ENCODE measurements at regions not wholly inside any gene's neighbourhood (a gene's known extent, or its start where the extent isn't known, plus 50 kb on each side); places are given as distances from the start of the nearest gene placed in this dataset.

- peaks cover 60% of the 10 kb centered on the region for H3K27me3 ChIP-seq (ENCODE audit: insufficient read depth, low read depth, severe bottlenecking)
- DNase-seq, result peak; percentile 19
- H3K4me3 ChIP-seq (ENCODE audit: low read depth, low read length), result no peak overlapping the region
- peaks cover 2% of the 10 kb centered on the region for H3K9me3 ChIP-seq (ENCODE audit: severe bottlenecking)
- peak; percentile 21; the same call in 1 of the 2 replicates for TF ChIP-seq CTCF (IDR thresholded peaks at IDR 0.05; ENCODE audit: low read depth, low read length)
- no peaks in the 10 kb centered on the region for H3K36me3 ChIP-seq
- no peak overlapping the region for H3K27ac ChIP-seq
These were observed 344.6 kb upstream of the SHH start for GRCh38 chr7:156156734-156157408.

GRCh38 chr7:156155988-156156733 lies 343.9 kb upstream of the SHH start:
- no peak for TF ChIP-seq CTCF (IDR thresholded peaks at IDR 0.05; ENCODE audit: low read depth, low read length)
- no peak for DNase-seq
- peaks cover 2% of the 10 kb centered on the region for H3K9me3 ChIP-seq (ENCODE audit: severe bottlenecking)
- no peaks in the 10 kb centered on the region for H3K36me3 ChIP-seq
- H3K4me3 ChIP-seq (ENCODE audit: low read depth, low read length), result no peak overlapping the region
- H3K27me3 ChIP-seq (ENCODE audit: insufficient read depth, low read depth, severe bottlenecking), result peaks cover 64% of the 10 kb centered on the region
- H3K27ac ChIP-seq, result no peak overlapping the region

- Histone ChIP-seq H3K4me3 (ENCODE audit: low read depth, low read length) (no peak overlapping the region), H3K27me3 (ENCODE audit: insufficient read depth, low read depth, severe bottlenecking) (peaks cover 67% of the 10 kb centered on the region), H3K36me3 (no peaks in the 10 kb centered on the region), H3K27ac (no peak overlapping the region), H3K9me3 (ENCODE audit: severe bottlenecking) (peaks cover 2% of the 10 kb centered on the region)
- TF ChIP-seq CTCF (IDR thresholded peaks at IDR 0.05; ENCODE audit: low read depth, low read length), result no peak
- DNase-seq, result no peak
These were observed 341.3 kb upstream of the SHH start for GRCh38 chr7:156153590-156153989.

GRCh38 chr7:156152390-156152789 lies 340.1 kb upstream of the SHH start:
- no peak for DNase-seq
- TF ChIP-seq CTCF (IDR thresholded peaks at IDR 0.05; ENCODE audit: low read depth, low read length), result no peak
- no peak overlapping the region for H3K4me3 ChIP-seq (ENCODE audit: low read depth, low read length)
- peaks cover 61% of the 10 kb centered on the region for H3K27me3 ChIP-seq (ENCODE audit: insufficient read depth, low read depth, severe bottlenecking)
- H3K36me3 ChIP-seq, result no peaks in the 10 kb centered on the region
- peaks cover 2% of the 10 kb centered on the region for H3K9me3 ChIP-seq (ENCODE audit: severe bottlenecking)
- H3K27ac ChIP-seq, result no peak overlapping the region

GRCh38 chr7:156151658-156152057 lies 339.4 kb upstream of the SHH start:
- Histone ChIP-seq H3K4me3 (ENCODE audit: low read depth, low read length) (no peak overlapping the region), H3K27ac (no peak overlapping the region), H3K9me3 (ENCODE audit: severe bottlenecking) (peaks cover 2% of the 10 kb centered on the region), H3K36me3 (no peaks in the 10 kb centered on the region), H3K27me3 (ENCODE audit: insufficient read depth, low read depth, severe bottlenecking) (peaks cover 61% of the 10 kb centered on the region)
- no peak for DNase-seq
- TF ChIP-seq CTCF (IDR thresholded peaks at IDR 0.05; ENCODE audit: low read depth, low read length), result no peak
